Astrocyte (in vitro differentiated cells and primary cell): ENCODE measurements at regions not wholly inside any gene's neighbourhood (a gene's known extent, or its start where the extent isn't known, plus 50 kb on each side); places are given as distances from the start of the nearest gene placed in this dataset.

Experiments
- CTCF ChIP-seq: IDR thresholded peaks from 2 replicates; pipeline ENCODE4 v1.5.1; 2011; ENCODE audit warnings: low read depth, mild to moderate bottlenecking, inconsistent platforms, low read length, moderate library complexity; ENCODE audit not compliant: insufficient read depth
- EZH2 ChIP-seq: IDR thresholded peaks from 2 replicates; pipeline ENCODE4 v1.6.1; 2012; ENCODE audit warnings: mild to moderate bottlenecking, low read length, inconsistent platforms; ENCODE audit not compliant: insufficient read depth

GRCh38 chr12:73665193-73665592, 872.4 kb upstream of the ATXN7L3B start:
- TF ChIP-seq CTCF: no peak
- no peak for TF ChIP-seq EZH2
